ENCODE measurements at regions not wholly inside any gene's neighbourhood (a gene's known extent, or its start where the extent isn't known, plus 50 kb on each side); places are given as distances from the start of the nearest gene placed in this dataset.

- Histone ChIP-seq H3K4me1 (ENCODE audit: control insufficient read depth, insufficient read depth, low read length) (no peaks in the 10 kb centered on the region), H3K27me3 (ENCODE audit: control insufficient read depth, insufficient read depth, low read length) (no peaks in the 10 kb centered on the region), H3K9me3 (replicated peaks; ENCODE audit: low read length) (no peaks in the 10 kb centered on the region), H3K4me3 (ENCODE audit: low read length) (no peak overlapping the region), H3K9ac (ENCODE audit: low read depth, low read length) (no peak overlapping the region), H3K36me3 (ENCODE audit: insufficient read depth, low read length) (no peaks in the 10 kb centered on the region), H3K4me2 (ENCODE audit: low read length) (no peak overlapping the region)
These were observed 265.8 kb upstream of the PROK2 start for GRCh38 chr3:72050771-72051170.

- no peaks in the 10 kb centered on the region for H3K4me1 ChIP-seq (ENCODE audit: control insufficient read depth, insufficient read depth, low read length)
- no peak overlapping the region for H3K9ac ChIP-seq (ENCODE audit: low read depth, low read length)
- H3K36me3 ChIP-seq (ENCODE audit: insufficient read depth, low read length), result no peaks in the 10 kb centered on the region
- no peak overlapping the region for H3K4me3 ChIP-seq (ENCODE audit: low read length)
- no peak overlapping the region for H3K4me2 ChIP-seq (ENCODE audit: low read length)
- no peaks in the 10 kb centered on the region for H3K27me3 ChIP-seq (ENCODE audit: control insufficient read depth, insufficient read depth, low read length)
- no peaks in the 10 kb centered on the region for H3K9me3 ChIP-seq (replicated peaks; ENCODE audit: low read length)
These were observed 265.2 kb upstream of the PROK2 start for GRCh38 chr3:72050048-72050632.

GRCh38 chr3:72049300-72049699 lies 264.4 kb upstream of the PROK2 start:
- H3K4me2 ChIP-seq (ENCODE audit: low read length), result no peak overlapping the region
- H3K4me1 ChIP-seq (ENCODE audit: control insufficient read depth, insufficient read depth, low read length), result no peaks in the 10 kb centered on the region
- no peaks in the 10 kb centered on the region for H3K36me3 ChIP-seq (ENCODE audit: insufficient read depth, low read length)
- no peaks in the 10 kb centered on the region for H3K9me3 ChIP-seq (replicated peaks; ENCODE audit: low read length)
- no peak overlapping the region for H3K9ac ChIP-seq (ENCODE audit: low read depth, low read length)
- no peaks in the 10 kb centered on the region for H3K27me3 ChIP-seq (ENCODE audit: control insufficient read depth, insufficient read depth, low read length)
- H3K4me3 ChIP-seq (ENCODE audit: low read length), result no peak overlapping the region

- Histone ChIP-seq H3K27me3 (ENCODE audit: control insufficient read depth, insufficient read depth, low read length) (no peaks in the 10 kb centered on the region), H3K4me2 (ENCODE audit: low read length) (no peak overlapping the region), H3K9me3 (replicated peaks; ENCODE audit: low read length) (no peaks in the 10 kb centered on the region), H3K36me3 (ENCODE audit: insufficient read depth, low read length) (no peaks in the 10 kb centered on the region), H3K4me3 (ENCODE audit: low read length) (no peak overlapping the region), H3K4me1 (ENCODE audit: control insufficient read depth, insufficient read depth, low read length) (no peaks in the 10 kb centered on the region), H3K9ac (ENCODE audit: low read depth, low read length) (no peak overlapping the region)
These were observed 263.9 kb upstream of the PROK2 start for GRCh38 chr3:72048873-72049272.

- no peaks in the 10 kb centered on the region for H3K9me3 ChIP-seq (replicated peaks; ENCODE audit: low read length)
- H3K4me2 ChIP-seq (ENCODE audit: low read length), result no peak overlapping the region
- H3K4me1 ChIP-seq (ENCODE audit: control insufficient read depth, insufficient read depth, low read length), result no peaks in the 10 kb centered on the region
- no peaks in the 10 kb centered on the region for H3K36me3 ChIP-seq (ENCODE audit: insufficient read depth, low read length)
- H3K9ac ChIP-seq (ENCODE audit: low read depth, low read length), result no peak overlapping the region
- no peaks in the 10 kb centered on the region for H3K27me3 ChIP-seq (ENCODE audit: control insufficient read depth, insufficient read depth, low read length)
- no peak overlapping the region for H3K4me3 ChIP-seq (ENCODE audit: low read length)
These were observed 262.4 kb upstream of the PROK2 start for GRCh38 chr3:72047221-72047871.

GRCh38 chr3:72044231-72044855 lies 259.4 kb upstream of the PROK2 start:
- Histone ChIP-seq H3K4me3 (ENCODE audit: low read length) (no peak overlapping the region), H3K27me3 (ENCODE audit: control insufficient read depth, insufficient read depth, low read length) (peaks cover 5% of the 10 kb centered on the region), H3K9me3 (replicated peaks; ENCODE audit: low read length) (no peaks in the 10 kb centered on the region), H3K9ac (ENCODE audit: low read depth, low read length) (no peak overlapping the region), H3K4me2 (ENCODE audit: low read length) (no peak overlapping the region), H3K36me3 (ENCODE audit: insufficient read depth, low read length) (no peaks in the 10 kb centered on the region), H3K4me1 (ENCODE audit: control insufficient read depth, insufficient read depth, low read length) (no peaks in the 10 kb centered on the region)

GRCh38 chr3:72043204-72044133 lies 258.5 kb upstream of the PROK2 start:
- H3K9ac ChIP-seq (ENCODE audit: low read depth, low read length), result no peak overlapping the region
- no peak overlapping the region for H3K4me2 ChIP-seq (ENCODE audit: low read length)
- H3K9me3 ChIP-seq (replicated peaks; ENCODE audit: low read length), result no peaks in the 10 kb centered on the region
- H3K27me3 ChIP-seq (ENCODE audit: control insufficient read depth, insufficient read depth, low read length), result peaks cover 5% of the 10 kb centered on the region
- H3K36me3 ChIP-seq (ENCODE audit: insufficient read depth, low read length), result no peaks in the 10 kb centered on the region
- H3K4me3 ChIP-seq (ENCODE audit: low read length), result no peak overlapping the region
- H3K4me1 ChIP-seq (ENCODE audit: control insufficient read depth, insufficient read depth, low read length), result no peaks in the 10 kb centered on the region

GRCh38 chr3:72042397-72043203 lies 257.7 kb upstream of the PROK2 start:
- no peak overlapping the region for H3K4me2 ChIP-seq (ENCODE audit: low read length)
- H3K27me3 ChIP-seq (ENCODE audit: control insufficient read depth, insufficient read depth, low read length), result peaks cover 8% of the 10 kb centered on the region
- no peak overlapping the region for H3K4me3 ChIP-seq (ENCODE audit: low read length)
- no peaks in the 10 kb centered on the region for H3K9me3 ChIP-seq (replicated peaks; ENCODE audit: low read length)
- H3K4me1 ChIP-seq (ENCODE audit: control insufficient read depth, insufficient read depth, low read length), result no peaks in the 10 kb centered on the region
- no peaks in the 10 kb centered on the region for H3K36me3 ChIP-seq (ENCODE audit: insufficient read depth, low read length)
- no peak overlapping the region for H3K9ac ChIP-seq (ENCODE audit: low read depth, low read length)

- Histone ChIP-seq H3K4me3 (ENCODE audit: low read length) (no peak overlapping the region), H3K36me3 (ENCODE audit: insufficient read depth, low read length) (no peaks in the 10 kb centered on the region), H3K4me1 (ENCODE audit: control insufficient read depth, insufficient read depth, low read length) (no peaks in the 10 kb centered on the region), H3K27me3 (ENCODE audit: control insufficient read depth, insufficient read depth, low read length) (peaks cover 10% of the 10 kb centered on the region), H3K9me3 (replicated peaks; ENCODE audit: low read length) (no peaks in the 10 kb centered on the region), H3K9ac (ENCODE audit: low read depth, low read length) (no peak overlapping the region), H3K4me2 (ENCODE audit: low read length) (no peak overlapping the region)
These were observed 256.6 kb upstream of the PROK2 start for GRCh38 chr3:72041511-72041910.

GRCh38 chr3:72041076-72041475 lies 256.1 kb upstream of the PROK2 start:
- no peaks in the 10 kb centered on the region for H3K4me1 ChIP-seq (ENCODE audit: control insufficient read depth, insufficient read depth, low read length)
- no peak overlapping the region for H3K9ac ChIP-seq (ENCODE audit: low read depth, low read length)
- no peaks in the 10 kb centered on the region for H3K9me3 ChIP-seq (replicated peaks; ENCODE audit: low read length)
- H3K4me2 ChIP-seq (ENCODE audit: low read length), result no peak overlapping the region
- H3K4me3 ChIP-seq (ENCODE audit: low read length), result no peak overlapping the region
- H3K36me3 ChIP-seq (ENCODE audit: insufficient read depth, low read length), result no peaks in the 10 kb centered on the region
- peaks cover 14% of the 10 kb centered on the region for H3K27me3 ChIP-seq (ENCODE audit: control insufficient read depth, insufficient read depth, low read length)

GRCh38 chr3:72039677-72040076 lies 254.7 kb upstream of the PROK2 start:
- no peaks in the 10 kb centered on the region for H3K9me3 ChIP-seq (replicated peaks; ENCODE audit: low read length)
- H3K4me3 ChIP-seq (ENCODE audit: low read length), result no peak overlapping the region
- H3K36me3 ChIP-seq (ENCODE audit: insufficient read depth, low read length), result no peaks in the 10 kb centered on the region
- H3K4me2 ChIP-seq (ENCODE audit: low read length), result no peak overlapping the region
- H3K9ac ChIP-seq (ENCODE audit: low read depth, low read length), result no peak overlapping the region
- peaks cover 14% of the 10 kb centered on the region for H3K27me3 ChIP-seq (ENCODE audit: control insufficient read depth, insufficient read depth, low read length)
- H3K4me1 ChIP-seq (ENCODE audit: control insufficient read depth, insufficient read depth, low read length), result no peaks in the 10 kb centered on the region
